Pulmonary artery endothelial cell (primary cell): ENCODE measurements at regions not wholly inside any gene's neighbourhood (a gene's known extent, or its start where the extent isn't known, plus 50 kb on each side); places are given as distances from the start of the nearest gene placed in this dataset.

ENCODE experiments used
- DNase-seq: peaks from one replicate; pipeline ENCODE4 v3.0.0-alpha.2; 2011; ENCODE audit warnings: low read depth, low spot score

DNA sequence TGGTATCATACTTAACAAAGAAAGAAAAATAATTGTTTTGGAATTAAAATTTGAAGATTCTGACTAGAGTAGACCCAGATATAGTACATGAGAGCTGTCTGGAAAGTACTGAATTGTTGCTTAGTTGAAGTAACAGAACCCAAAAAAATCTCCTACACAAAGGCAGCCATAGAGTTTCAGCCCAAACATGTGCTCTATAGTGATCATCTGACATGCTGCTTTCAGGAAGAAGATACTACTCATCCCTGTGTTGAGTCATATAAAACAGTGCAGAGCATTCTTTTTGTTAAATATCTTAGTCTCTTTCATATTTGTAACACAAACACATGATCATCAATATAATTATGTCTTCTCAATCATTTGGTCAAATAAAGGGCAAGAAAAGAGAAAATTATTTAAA is 84.8 kb upstream of the PTPRM start:
- DNase-seq: no peak

DNA sequence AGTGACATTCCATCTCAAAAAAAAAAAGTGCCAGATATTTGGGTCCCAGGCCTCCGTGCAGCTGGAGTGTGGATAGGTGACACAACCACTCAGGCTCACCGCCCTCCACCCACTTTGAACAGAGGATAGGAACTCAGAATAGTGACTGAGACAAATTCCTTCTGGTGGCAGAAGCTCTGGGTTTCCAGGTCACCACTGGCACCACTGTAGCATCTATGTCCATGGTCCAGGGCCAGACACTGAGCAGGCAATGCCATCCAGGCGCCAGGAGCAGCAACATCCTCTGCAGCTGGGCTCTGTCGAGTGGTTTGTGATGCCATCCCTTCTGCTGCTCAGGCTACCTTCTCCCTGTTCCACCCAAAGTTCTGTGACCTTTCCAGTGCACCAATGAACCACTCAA is 81.5 kb upstream of the PTPRM start:
- DNase-seq: no peak

DNA sequence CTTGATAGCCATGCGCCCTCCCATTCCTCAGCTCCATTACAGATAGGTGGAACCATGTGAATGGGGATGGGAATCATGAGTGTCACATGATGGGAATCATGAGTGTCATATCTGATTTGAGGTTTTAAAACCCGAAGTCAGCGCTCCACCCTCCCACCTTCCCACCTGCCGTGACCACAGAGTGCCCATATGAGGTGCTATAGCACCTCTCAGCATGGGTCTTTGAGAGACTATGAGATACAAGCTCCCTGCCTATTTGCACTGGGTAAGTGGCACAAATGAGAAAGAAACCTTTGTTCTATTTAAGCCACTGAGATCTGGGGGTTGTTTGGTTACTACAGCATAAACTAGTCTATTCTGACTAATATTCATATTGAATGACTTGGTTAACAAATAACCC is 78.5 kb upstream of the PTPRM start:
- no peak for DNase-seq

DNA sequence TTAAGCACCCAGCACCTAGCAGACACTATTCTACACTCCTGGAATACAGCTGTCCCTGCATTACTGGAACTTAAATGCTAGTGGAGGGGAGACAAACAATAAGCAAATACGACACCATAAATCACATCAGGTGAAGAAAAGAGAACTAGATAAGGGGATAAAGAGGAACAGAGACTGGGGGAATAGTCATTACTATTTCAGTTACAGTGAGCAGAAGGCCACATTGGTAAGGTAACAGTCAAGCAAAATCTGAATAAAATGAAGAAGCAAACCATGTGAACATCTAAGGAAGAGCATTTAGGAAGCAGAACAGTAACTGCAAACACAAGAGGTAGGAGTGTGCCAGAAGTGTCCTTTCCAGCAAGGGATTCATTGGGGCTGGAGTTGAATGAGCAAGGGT is 77.0 kb upstream of the PTPRM start:
- no peak for DNase-seq

DNA sequence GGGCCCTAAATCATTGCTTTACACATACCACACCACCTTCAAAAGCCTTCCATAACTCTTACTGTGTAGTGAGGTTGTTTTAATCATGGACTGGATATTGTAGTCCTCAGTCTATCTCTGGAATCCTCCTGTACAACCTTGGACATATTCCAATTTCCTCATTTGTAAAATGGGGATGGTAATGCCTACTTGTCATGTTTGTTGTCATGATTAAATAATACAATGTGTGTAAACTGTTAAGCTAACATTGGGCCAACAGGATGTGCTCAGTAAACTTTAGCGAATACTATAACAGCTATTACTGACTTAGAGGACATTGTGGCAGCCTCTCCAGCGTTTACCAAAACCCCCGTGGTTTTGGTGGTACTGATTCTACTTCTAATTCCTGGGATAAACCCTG is 74.7 kb upstream of the PTPRM start:
- DNase-seq: no peak

DNA sequence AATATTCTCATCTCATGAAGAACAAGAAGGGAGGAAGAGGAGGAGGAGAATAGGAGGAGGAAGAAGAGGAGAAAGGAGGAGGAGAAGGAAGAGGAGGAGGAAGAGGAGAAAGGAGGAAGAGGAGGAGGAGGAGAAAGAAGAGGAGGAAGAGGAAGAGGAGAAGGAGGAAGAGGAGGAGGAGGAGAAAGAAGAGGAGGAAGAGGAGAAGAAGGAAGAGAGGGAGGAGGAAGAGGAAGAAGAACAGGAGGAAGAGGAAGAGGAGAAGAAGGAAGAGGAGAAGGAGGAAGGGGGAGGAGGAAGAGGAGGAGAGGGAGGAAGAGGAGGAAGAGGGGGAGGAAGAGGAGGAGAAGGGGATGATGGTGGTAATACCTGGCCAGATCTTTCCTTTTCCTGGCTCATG is 70.0 kb upstream of the PTPRM start:
- DNase-seq: no peak

DNA sequence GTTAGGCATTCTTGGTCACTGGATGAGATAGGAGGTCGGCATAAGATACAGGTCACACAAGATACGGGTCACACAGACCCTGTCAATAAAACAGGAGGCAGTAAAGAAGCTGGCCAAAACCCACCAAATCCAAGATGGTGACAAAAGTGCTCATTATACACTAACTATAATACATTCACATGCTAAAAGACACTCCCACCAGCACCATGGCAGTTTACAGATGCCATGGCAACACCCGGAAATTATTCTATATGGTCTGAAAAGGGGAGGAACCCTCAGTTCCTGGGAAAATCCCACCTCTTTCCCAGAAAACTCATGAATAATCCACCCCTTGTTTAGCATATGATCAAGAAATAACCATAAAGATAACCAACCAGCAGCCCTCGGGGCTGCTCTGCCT is 56.0 kb upstream of the PTPRM start:
- no peak for DNase-seq

DNA sequence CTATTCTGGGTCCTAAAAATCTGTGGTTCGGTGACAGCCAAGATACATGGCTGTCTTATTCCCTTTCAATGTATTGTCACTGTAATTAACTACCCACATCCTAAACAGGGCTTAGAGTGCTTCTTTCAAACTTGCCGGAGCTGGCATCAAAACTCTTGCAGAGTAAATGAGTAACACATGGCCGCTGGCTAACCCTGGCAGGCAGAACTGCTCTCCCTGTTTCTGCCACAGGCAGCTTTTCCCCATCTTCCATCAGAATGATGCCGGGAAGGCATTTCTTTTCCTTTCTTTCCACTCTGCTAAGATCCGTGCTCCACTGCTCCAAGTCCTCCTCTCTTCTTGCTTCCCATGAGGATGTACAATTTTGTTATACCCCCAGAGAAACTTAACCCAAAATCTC is 54.8 kb upstream of the PTPRM start:
- no peak for DNase-seq

DNA sequence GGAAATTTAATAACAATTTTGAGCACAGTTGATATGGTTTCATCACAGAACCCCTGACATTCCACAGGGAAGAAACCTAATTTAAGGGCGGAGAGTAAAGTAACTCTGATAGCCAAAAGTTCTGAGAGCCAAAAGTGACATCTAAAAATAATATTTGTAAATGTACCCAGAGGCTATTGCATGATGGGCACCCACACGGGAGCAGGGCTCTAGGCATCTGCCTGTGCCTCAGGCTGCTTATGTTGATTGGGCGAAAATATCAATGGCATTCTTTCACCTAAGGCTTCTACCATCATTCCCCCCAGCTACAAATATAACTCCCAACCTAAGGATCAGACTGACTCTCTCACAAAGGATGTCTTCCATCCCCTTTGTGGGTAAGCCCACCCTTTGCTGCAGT is 54.1 kb upstream of the PTPRM start:
- no peak for DNase-seq

DNA sequence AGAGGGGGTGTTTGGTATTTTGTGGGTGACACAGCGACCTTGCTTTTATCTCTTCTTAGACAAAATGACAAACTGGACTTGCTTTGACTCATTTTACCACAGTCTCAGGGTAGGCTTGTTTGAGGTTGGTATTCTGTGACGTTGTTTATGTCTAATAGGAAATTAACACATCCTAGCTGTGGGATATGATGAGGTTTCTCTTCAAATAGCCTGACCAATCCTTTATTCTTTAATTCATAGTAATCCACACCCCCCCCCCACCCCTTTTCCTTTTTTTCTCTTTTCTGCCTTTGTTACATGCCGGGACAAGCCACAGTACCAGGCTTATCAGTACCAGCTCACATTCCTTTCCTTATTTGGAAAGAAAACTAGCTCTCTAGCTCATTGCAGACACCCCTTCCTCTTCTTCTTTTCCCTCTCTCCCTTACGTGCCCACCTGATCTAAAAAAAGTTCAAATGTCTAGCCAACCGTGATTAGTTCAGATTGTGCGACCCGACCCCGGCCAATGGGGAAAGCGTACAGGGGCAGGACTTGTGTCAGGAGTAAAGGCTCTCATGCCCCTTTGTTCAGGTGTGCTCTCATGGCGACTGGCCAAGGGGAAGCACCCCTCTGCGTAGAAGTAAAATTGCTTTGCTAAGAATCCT is 52.2 kb upstream of the PTPRM start:
- DNase-seq: no peak

DNA sequence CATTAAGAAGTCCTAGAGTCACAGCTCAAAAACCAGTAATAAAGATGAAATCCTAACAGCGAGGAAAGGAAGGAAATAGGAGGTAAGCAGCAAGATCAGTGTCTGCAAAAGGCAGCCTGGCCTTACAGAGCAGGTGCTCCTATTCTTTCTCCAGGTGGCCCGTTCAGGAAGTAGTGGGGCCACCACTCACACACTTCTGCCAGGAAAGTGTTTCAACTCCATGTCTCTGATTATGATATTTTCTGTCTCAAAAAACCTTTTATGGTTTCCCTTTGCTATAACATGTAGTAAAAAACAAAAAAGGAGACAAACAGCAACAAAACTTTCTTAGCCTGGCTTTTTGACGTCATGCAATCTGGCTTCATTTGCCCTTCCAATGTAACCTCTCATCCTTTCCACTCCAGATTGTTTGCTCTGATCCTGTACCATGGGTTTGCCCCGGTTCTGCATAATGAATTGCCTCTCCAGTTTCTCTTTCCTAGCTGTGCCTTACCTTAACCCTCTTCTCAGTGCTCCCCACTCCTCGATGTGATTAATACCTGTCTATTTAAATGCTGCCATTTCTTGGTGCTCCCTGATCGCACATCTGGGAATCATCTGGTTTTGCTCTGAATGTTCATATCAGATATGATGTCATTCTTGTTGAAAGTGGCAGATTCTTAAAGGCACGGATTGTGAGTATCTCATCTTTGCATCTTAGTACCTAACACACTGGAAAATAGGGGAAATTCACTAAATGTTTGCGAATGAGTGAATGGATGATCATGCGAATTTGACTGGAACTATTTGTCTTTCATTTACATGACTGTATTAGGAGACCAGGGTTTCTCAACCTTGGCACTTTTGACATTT is 50.6 kb upstream of the PTPRM start:
- no peak for DNase-seq
